B cell (primary cell): ENCODE measurements at regions not wholly inside any gene's neighbourhood (a gene's known extent, or its start where the extent isn't known, plus 50 kb on each side); places are given as distances from the start of the nearest gene placed in this dataset.

Experiments used
- CTCF ChIP-seq: fragments of 200-600 bp; IDR thresholded peaks from one replicate; pipeline ENCODE4 v1.8.0; 2022; ENCODE audit warnings: antibody characterized with exemption, mild to moderate bottlenecking
- EZH2 ChIP-seq: IDR thresholded peaks from 2 replicates; pipeline ENCODE4 v1.6.1; 2012; ENCODE audit warnings: borderline replicate concordance, low read depth, mild to moderate bottlenecking, moderate library complexity, low read length; ENCODE audit not compliant: insufficient read depth, poor library complexity, severe bottlenecking

- TF ChIP-seq CTCF (no peak), EZH2 (no peak)
Observed at GRCh38 chr6:22965889-22966288, 396.5 kb downstream of the HDGFL1 start.
